ENCODE measurements at regions not wholly inside any gene's neighbourhood (a gene's known extent, or its start where the extent isn't known, plus 50 kb on each side); places are given as distances from the start of the nearest gene placed in this dataset.
A peak's percentile ranks its signal among the peaks of the same experiment; 100 is the strongest.

GRCh38 chr13:50192272-50192813, 177.1 kb downstream of the KCNRG start:
- no peak for DNase-seq (ENCODE audit: low read depth, low spot score)

- no peak for DNase-seq (ENCODE audit: low read depth, low spot score)
These were observed 179.8 kb downstream of the KCNRG start for GRCh38 chr13:50195045-50195444.

GRCh38 chr13:50196118-50196517, 180.9 kb downstream of the KCNRG start:
- DNase-seq (ENCODE audit: low read depth, low spot score), result no peak

- no peak for DNase-seq (ENCODE audit: low read depth, low spot score)
These were observed 182.5 kb downstream of the KCNRG start for GRCh38 chr13:50197705-50198104.

- no peak for DNase-seq (ENCODE audit: low read depth, low spot score)
These were observed 183.3 kb downstream of the KCNRG start for GRCh38 chr13:50198508-50198907.

- DNase-seq (ENCODE audit: low read depth, low spot score), result no peak
These were observed 185.3 kb downstream of the KCNRG start for GRCh38 chr13:50200569-50200968.

GRCh38 chr13:50200988-50201387, 185.7 kb downstream of the KCNRG start:
- DNase-seq (ENCODE audit: low read depth, low spot score), result no peak

GRCh38 chr13:50202485-50202884, 187.2 kb downstream of the KCNRG start:
- DNase-seq (ENCODE audit: low read depth, low spot score), result no peak

GRCh38 chr13:50203256-50203941, 188.2 kb downstream of the KCNRG start:
- DNase-seq (ENCODE audit: low read depth, low spot score), result no peak

GRCh38 chr13:50205581-50205980, 190.3 kb downstream of the KCNRG start:
- DNase-seq (ENCODE audit: low read depth, low spot score), result no peak

GRCh38 chr13:50208826-50209335, 193.6 kb downstream of the KCNRG start:
- peak; percentile 97 for DNase-seq (ENCODE audit: low read depth, low spot score)

GRCh38 chr13:50209631-50210030, 194.4 kb downstream of the KCNRG start:
- no peak for DNase-seq (ENCODE audit: low read depth, low spot score)

- DNase-seq (ENCODE audit: low read depth, low spot score), result no peak
These were observed 198.3 kb downstream of the KCNRG start for GRCh38 chr13:50213526-50213925.

GRCh38 chr13:50214514-50214913, 199.3 kb downstream of the KCNRG start:
- no peak for DNase-seq (ENCODE audit: low read depth, low spot score)

GRCh38 chr13:50215399-50215798, 200.2 kb downstream of the KCNRG start:
- DNase-seq (ENCODE audit: low read depth, low spot score), result no peak

- no peak for DNase-seq (ENCODE audit: low read depth, low spot score)
These were observed 204.5 kb downstream of the KCNRG start for GRCh38 chr13:50219743-50220142.

- no peak for DNase-seq (ENCODE audit: low read depth, low spot score)
These were observed 205.7 kb downstream of the KCNRG start for GRCh38 chr13:50220938-50221337.

GRCh38 chr13:50222569-50223332, 207.5 kb downstream of the KCNRG start:
- no peak for DNase-seq (ENCODE audit: low read depth, low spot score)

- no peak for DNase-seq (ENCODE audit: low read depth, low spot score)
These were observed 209.3 kb downstream of the KCNRG start for GRCh38 chr13:50224534-50224933.

- DNase-seq (ENCODE audit: low read depth, low spot score), result no peak
These were observed 210.2 kb downstream of the KCNRG start for GRCh38 chr13:50225193-50226155.

- DNase-seq (ENCODE audit: low read depth, low spot score), result no peak
These were observed 211.4 kb downstream of the KCNRG start for GRCh38 chr13:50226515-50227155.

Measured in brain pericyte (primary cell).